HepG2 (cell line): ENCODE measurements at regions not wholly inside any gene's neighbourhood (a gene's known extent, or its start where the extent isn't known, plus 50 kb on each side); places are given as distances from the start of the nearest gene placed in this dataset.

Experiments used
- ATAC-seq: fragments of 200-7000 bp; cut with Tn5 transposase; 3 replicates; pipeline ENCODE4 v1.9.1; 2020; ENCODE audit warnings: mild to moderate bottlenecking, moderate library complexity
- BruUV-seq: library from RNA; stranded (reverse); fragments of 400-500 nt; replicated peaks from 2 replicates; lab custom pipeline; 2021; lab: Mats Ljungman, UMichigan
- CTCF ChIA-PET: fragments of 300-600 bp; formaldehyde crosslinking; extraction: SDS; loops from one replicate; lab custom pipeline; 2021; ENCODE audit warnings: low total read pairs, inconsistent platforms, low intra/inter-chr PET ratio; lab: Yijun Ruan, JAX
- POLR2A ChIA-PET: fragments of 350-600 bp; sonication (Branson Sonifier 250); formaldehyde crosslinking; loops from one replicate; lab custom pipeline; 2020; ENCODE audit warnings: antibody characterized with exemption, inconsistent platforms; lab: Yijun Ruan, JAX
- DNase-seq: peaks from one replicate; pipeline ENCODE4 v3.0.0-alpha.2; 2015; ENCODE audit warnings: low spot score
- FAIRE-seq: peaks from 3 replicates; lab custom pipeline; 2011; peaks lifted over from hg19 to GRCh38; lab: Jason Lieb, UNC
- H2AFZ ChIP-seq: one replicate; pipeline ENCODE4 v1.6.1; 2011; ENCODE audit warnings: low read length, inconsistent platforms
- H3K27ac ChIP-seq: fragments of 300-600 bp; 3 replicates; pipeline ENCODE4 v1.8.0; 2011; ENCODE audit warnings: mixed run types, mild to moderate bottlenecking, mixed read lengths, low read length, inconsistent platforms; ENCODE audit not compliant: insufficient read depth; ENCODE audit errors: extremely low read length
- H3K27me3 ChIP-seq, 2 experiments: fragments of 200-600 bp in 1 of 2; 2 replicates in 1 of 2; 3 replicates in 1 of 2; pipeline versions ENCODE4 v1.6.0 to v1.8.0; 2011; ENCODE audit warnings: low read length in 2 of 2, mild to moderate bottlenecking in 2 of 2, moderate library complexity in 2 of 2, inconsistent platforms in 1 of 2; ENCODE audit not compliant: insufficient read depth in 2 of 2, control insufficient read depth in 1 of 2
- H3K36me3 ChIP-seq, 2 experiments: fragments of 200-600 bp in 1 of 2; replicated peaks in 1 of 2; 2 replicates in 1 of 2; 3 replicates in 1 of 2; pipeline versions ENCODE4 v1.5.1 to v1.8.0; 2011; ENCODE audit warnings: low read length in 2 of 2, inconsistent platforms in 1 of 2; ENCODE audit not compliant: insufficient read depth in 2 of 2, control insufficient read depth in 1 of 2
- H3K4me1 ChIP-seq: 2 replicates; pipeline ENCODE4 v1.5.1; 2012; ENCODE audit warnings: low read length, inconsistent platforms; ENCODE audit not compliant: insufficient read depth
- H3K4me2 ChIP-seq: 2 replicates; pipeline ENCODE4 v1.6.0; 2011; ENCODE audit warnings: low read depth, low read length, inconsistent platforms
- H3K4me3 ChIP-seq, 3 experiments: fragments of 200-600 bp in 1 of 3; sonication (generic), shearing (Covaris generic) in 1 of 3; replicated peaks in 1 of 3; 2 replicates each; pipeline ENCODE4 v1.5.1; 2011 to 2016; ENCODE audit warnings: low read length in 3 of 3, inconsistent platforms in 2 of 3, low read depth in 2 of 3, mild to moderate bottlenecking in 2 of 3, control low read depth in 1 of 3, mixed read lengths in 1 of 3; ENCODE audit not compliant: insufficient read depth in 1 of 3
- H3K79me2 ChIP-seq: one replicate; pipeline ENCODE4 v1.6.1; 2011; ENCODE audit warnings: low read length, inconsistent platforms; ENCODE audit not compliant: insufficient read depth
- H3K9ac ChIP-seq: 2 replicates; pipeline ENCODE4 v1.6.0; 2011; ENCODE audit warnings: mild to moderate bottlenecking, low read depth, low read length, inconsistent platforms; ENCODE audit not compliant: insufficient read depth
- H3K9me3 ChIP-seq: 2 replicates; pipeline ENCODE4 v1.5.1; 2012; ENCODE audit warnings: mild to moderate bottlenecking, low read length
- H4K20me1 ChIP-seq: 2 replicates; pipeline ENCODE4 v1.6.0; 2011; ENCODE audit warnings: inconsistent platforms, mild to moderate bottlenecking, low read length, moderate library complexity; ENCODE audit not compliant: insufficient read depth
- CREM ChIP-seq, 2 experiments: sonication (generic) in 1 of 2; formaldehyde crosslinking in 1 of 2; IDR thresholded peaks; 2 replicates each; pipeline versions ENCODE4 v1.4.0 to v1.6.1; 2016 to 2020; ENCODE audit warnings: antibody characterized with exemption in 1 of 2, mild to moderate bottlenecking in 1 of 2, missing genetic modification reagents in 1 of 2
- HNF4A ChIP-seq: sonication (generic); formaldehyde crosslinking; IDR thresholded peaks from 2 replicates; pipeline ENCODE4 v1.4.0; 2020; ENCODE audit warnings: missing genetic modification reagents
- HNRNPL ChIP-seq: fragments of 200-400 bp; formaldehyde crosslinking; IDR thresholded peaks from 2 replicates; pipeline ENCODE4 v1.6.1; 2017; ENCODE audit warnings: mild to moderate bottlenecking, low read depth, low read length
- HOXA9 ChIP-seq: sonication (generic); formaldehyde crosslinking; IDR thresholded peaks from 2 replicates; pipeline ENCODE4 v1.8.1; 2022; ENCODE audit warnings: missing genetic modification reagents, mild to moderate bottlenecking, moderate library complexity, borderline replicate concordance
- SETDB1 ChIP-seq: sonication (generic); formaldehyde crosslinking; IDR thresholded peaks from 2 replicates; pipeline ENCODE4 v1.5.1; 2020; ENCODE audit warnings: missing genetic modification reagents, mild to moderate bottlenecking, borderline replicate concordance
- SP1 ChIP-seq, 2 experiments: fragments of 450-650 bp in 1 of 2; sonication (generic) in 1 of 2; formaldehyde crosslinking in 1 of 2; IDR thresholded peaks; 2 replicates each; pipeline versions ENCODE4 v1.4.0 to v1.6.1; 2016 to 2020; ENCODE audit warnings: missing genetic modification reagents in 1 of 2
- ZNF337 ChIP-seq: sonication (generic); formaldehyde crosslinking; IDR thresholded peaks from 2 replicates; pipeline ENCODE4 v1.5.1; 2020; ENCODE audit warnings: missing genetic modification reagents, low read depth, mild to moderate bottlenecking, borderline replicate concordance
- ZNF460 ChIP-seq: sonication (generic); formaldehyde crosslinking; IDR thresholded peaks from 2 replicates; pipeline ENCODE4 v1.5.1; 2020; ENCODE audit warnings: missing genetic modification reagents, mild to moderate bottlenecking, borderline replicate concordance
- ZNF570 ChIP-seq: sonication (generic); formaldehyde crosslinking; IDR thresholded peaks from 2 replicates; pipeline ENCODE4 v1.4.0; 2020; ENCODE audit warnings: mild to moderate bottlenecking, missing genetic modification reagents, borderline replicate concordance
- WGBS: methylation state at CpG from one replicate; pipeline ENCODE4 v1.1.6; 2017; ENCODE audit warnings: low lambda C conversion rate; 5-methylcytosine and 5-hydroxymethylcytosine counted together
- in situ Hi-C: cut with HindIII; loops from 2 replicates; pipeline ENCODE4 v1.10.0; 2017; ENCODE audit warnings: low pct_unique_long_range_greater_than_20kb; ENCODE audit not compliant: extremely low pct_ligation_motif_present
- intact Hi-C: fragments of 100-400 bp; cut with micrococcal nuclease; formaldehyde crosslinking; loops from one replicate; pipeline ENCODE4 v1.10.0; 2022; ENCODE audit not compliant: unreplicated experiment
- TF ChIP-seq, protein P1 (sequence below): IDR thresholded peaks from 2 replicates; pipeline ENCODE4 v1.6.1; 2012; ENCODE audit warnings: low read depth, low read length, improper control_type of control experiment
- TF ChIP-seq, protein P2 (sequence below): sonication (generic); formaldehyde crosslinking; IDR thresholded peaks from 2 replicates; pipeline ENCODE4 v1.4.0; 2020; ENCODE audit warnings: missing genetic modification reagents, borderline replicate concordance

DNA sequence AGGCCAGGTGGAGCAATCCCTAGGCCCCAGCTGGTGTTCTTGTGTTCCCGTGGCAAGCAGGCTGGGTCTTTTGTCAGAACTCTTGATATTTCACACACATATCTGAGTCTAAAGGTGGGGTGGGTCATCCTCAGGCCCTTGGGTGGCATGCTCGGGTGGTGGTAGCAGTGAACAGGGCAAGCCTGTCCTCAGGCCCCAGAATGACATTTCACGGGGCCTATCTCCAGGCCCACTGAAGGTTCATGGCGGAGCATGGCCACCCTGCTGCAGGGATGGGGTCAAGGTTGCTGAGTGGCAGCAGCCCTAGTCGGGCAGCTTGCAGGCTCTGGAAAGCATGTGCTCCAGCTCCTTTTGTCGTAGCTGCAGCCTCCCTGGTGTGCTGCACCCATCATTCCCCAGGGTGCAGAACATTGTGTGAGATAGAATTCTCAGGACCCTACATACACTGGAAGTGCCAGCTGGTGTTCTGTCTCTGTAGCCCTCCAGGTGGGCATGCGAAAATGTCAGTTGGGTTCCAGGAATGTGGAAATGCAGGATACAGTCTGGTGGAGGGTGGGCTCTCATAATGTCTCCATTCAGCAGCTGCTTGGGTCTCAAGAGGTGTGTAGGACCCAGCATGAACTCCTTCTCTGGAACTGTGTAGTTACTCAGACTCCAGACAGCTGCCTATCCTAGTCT, 1571.8 kb downstream of the STIM2 start:
- intact Hi-C loops, result no loop called here
- in situ Hi-C loops, result no loop called here
- no TSS peak for BruUV-seq
- ChIA-PET POLR2A (no interaction called here), CTCF (no interaction called here)
- no peak overlapping the region for H2AFZ ChIP-seq
- no peak overlapping the region for H3K27ac ChIP-seq
- H3K9ac ChIP-seq, result no peak overlapping the region
- no peak overlapping the region for H3K4me2 ChIP-seq
- WGBS, result 0% methylated on average over 5 of the region's 7 CpGs
- no peak overlapping the region for H3K4me3 ChIP-seq
- TF ChIP-seq HNRNPL (no peak), SETDB1 (CRISPR knock-in tag) (no peak), HNF4A (CRISPR knock-in tag) (no peak), SP1 (IDR thresholded peaks at IDR 0.05) (no peak), SP1 (CRISPR knock-in tag; IDR thresholded peaks at IDR 0.05) (no peak), ZNF570 (CRISPR knock-in tag) (no peak), HOXA9 (CRISPR knock-in tag) (no peak), ZNF337 (CRISPR knock-in tag) (no peak), ZNF460 (CRISPR knock-in tag) (no peak), CREM (IDR thresholded peaks at IDR 0.05) (no peak), CREM (CRISPR knock-in tag; IDR thresholded peaks at IDR 0.05) (no peak)
- TF ChIP-seq, protein P1, sequence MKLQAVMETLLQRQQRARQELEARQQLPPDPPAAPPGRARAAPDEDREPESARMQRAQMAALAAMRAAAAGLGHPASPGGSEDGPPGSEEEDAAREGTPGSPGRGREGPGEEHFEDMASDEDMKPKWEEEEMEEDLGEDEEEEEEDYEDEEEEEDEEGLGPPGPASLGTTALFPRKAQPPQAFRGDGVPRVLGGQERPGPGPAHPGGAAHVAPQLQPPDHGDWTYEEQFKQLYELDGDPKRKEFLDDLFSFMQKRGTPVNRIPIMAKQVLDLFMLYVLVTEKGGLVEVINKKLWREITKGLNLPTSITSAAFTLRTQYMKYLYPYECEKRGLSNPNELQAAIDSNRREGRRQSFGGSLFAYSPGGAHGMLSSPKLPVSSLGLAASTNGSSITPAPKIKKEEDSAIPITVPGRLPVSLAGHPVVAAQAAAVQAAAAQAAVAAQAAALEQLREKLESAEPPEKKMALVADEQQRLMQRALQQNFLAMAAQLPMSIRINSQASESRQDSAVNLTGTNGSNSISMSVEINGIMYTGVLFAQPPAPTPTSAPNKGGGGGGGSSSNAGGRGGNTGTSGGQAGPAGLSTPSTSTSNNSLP, result no peak
- TF ChIP-seq, protein P2, sequence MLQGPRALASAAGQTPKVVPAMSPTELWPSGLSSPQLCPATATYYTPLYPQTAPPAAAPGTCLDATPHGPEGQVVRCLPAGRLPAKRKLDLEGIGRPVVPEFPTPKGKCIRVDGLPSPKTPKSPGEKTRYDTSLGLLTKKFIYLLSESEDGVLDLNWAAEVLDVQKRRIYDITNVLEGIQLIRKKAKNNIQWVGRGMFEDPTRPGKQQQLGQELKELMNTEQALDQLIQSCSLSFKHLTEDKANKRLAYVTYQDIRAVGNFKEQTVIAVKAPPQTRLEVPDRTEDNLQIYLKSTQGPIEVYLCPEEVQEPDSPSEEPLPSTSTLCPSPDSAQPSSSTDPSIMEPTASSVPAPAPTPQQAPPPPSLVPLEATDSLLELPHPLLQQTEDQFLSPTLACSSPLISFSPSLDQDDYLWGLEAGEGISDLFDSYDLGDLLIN (CRISPR knock-in tag), result no peak
- DNase-seq (no peak), ATAC-seq (no peak), FAIRE-seq (no peak)
- no peaks in the 10 kb centered on the region for H3K36me3 ChIP-seq
- no peaks in the 10 kb centered on the region for H3K79me2 ChIP-seq
- no peaks in the 10 kb centered on the region for H3K4me1 ChIP-seq
- H3K9me3 ChIP-seq, result peaks cover 88% of the 10 kb centered on the region
- no peaks in the 10 kb centered on the region for H4K20me1 ChIP-seq
- H3K27me3 ChIP-seq, result no peaks in the 10 kb centered on the region
